ENCODE measurements at regions not wholly inside any gene's neighbourhood (a gene's known extent, or its start where the extent isn't known, plus 50 kb on each side); places are given as distances from the start of the nearest gene placed in this dataset.

DNA sequence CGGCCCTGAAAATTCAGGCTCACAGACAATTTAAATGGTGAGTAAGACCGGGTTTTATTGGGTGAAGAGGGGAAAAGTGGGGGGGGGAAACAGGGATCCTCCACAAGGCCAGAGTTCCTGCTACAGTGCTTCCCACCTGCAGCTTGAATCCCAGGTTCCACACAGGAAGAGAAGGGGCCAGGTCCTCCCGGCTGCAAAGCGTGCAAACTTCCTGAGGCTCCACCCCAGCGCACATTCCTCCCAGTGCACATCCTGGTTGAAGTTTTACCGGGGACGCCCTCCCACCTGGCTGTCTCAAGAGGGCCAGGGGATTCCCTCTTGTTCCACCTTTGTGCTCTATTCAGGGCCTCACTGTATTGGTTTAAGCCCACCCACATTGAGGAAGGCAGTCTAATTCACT is 347.7 kb upstream of the REG3G start:
- TF ChIP-seq EP300 (IDR thresholded peaks at IDR 0.05), result no peak
- TF ChIP-seq, protein P1, sequence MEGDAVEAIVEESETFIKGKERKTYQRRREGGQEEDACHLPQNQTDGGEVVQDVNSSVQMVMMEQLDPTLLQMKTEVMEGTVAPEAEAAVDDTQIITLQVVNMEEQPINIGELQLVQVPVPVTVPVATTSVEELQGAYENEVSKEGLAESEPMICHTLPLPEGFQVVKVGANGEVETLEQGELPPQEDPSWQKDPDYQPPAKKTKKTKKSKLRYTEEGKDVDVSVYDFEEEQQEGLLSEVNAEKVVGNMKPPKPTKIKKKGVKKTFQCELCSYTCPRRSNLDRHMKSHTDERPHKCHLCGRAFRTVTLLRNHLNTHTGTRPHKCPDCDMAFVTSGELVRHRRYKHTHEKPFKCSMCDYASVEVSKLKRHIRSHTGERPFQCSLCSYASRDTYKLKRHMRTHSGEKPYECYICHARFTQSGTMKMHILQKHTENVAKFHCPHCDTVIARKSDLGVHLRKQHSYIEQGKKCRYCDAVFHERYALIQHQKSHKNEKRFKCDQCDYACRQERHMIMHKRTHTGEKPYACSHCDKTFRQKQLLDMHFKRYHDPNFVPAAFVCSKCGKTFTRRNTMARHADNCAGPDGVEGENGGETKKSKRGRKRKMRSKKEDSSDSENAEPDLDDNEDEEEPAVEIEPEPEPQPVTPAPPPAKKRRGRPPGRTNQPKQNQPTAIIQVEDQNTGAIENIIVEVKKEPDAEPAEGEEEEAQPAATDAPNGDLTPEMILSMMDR (IDR thresholded peaks at IDR 0.05), result no peak
- no peak for TF ChIP-seq POLR2A (IDR thresholded peaks at IDR 0.05)
- TF ChIP-seq POLR2AphosphoS5 (IDR thresholded peaks at IDR 0.05), result no peak

All from sigmoid colon (tissue), 4 donors.